Thyroid gland (tissue), 4 donors: ENCODE measurements at regions not wholly inside any gene's neighbourhood (a gene's known extent, or its start where the extent isn't known, plus 50 kb on each side); places are given as distances from the start of the nearest gene placed in this dataset.

Experiments
- DNase-seq, 2 donors: peaks; one replicate each; pipeline ENCODE4 v3.0.0-alpha.2; 2019
- H3K27ac ChIP-seq, 3 donors: fragments of 200-600 bp; sonication (generic); 1 replicate in 2 of 3; 2 replicates in 1 of 3; pipeline ENCODE4 v1.5.1; 2016 to 2019; ENCODE audit warnings: mild to moderate bottlenecking in 1 of 3, moderate library complexity in 1 of 3
- H3K27me3 ChIP-seq: fragments of 200-600 bp; sonication (generic); one replicate; pipeline ENCODE4 v1.5.1; 2019
- H3K36me3 ChIP-seq, 2 donors: fragments of 200-600 bp; sonication (generic); one replicate each; pipeline ENCODE4 v1.5.1; 2016 to 2019
- H3K4me1 ChIP-seq, 2 donors: fragments of 200-600 bp; sonication (generic); one replicate each; pipeline ENCODE4 v1.5.1; 2017 to 2019
- H3K4me3 ChIP-seq, 3 donors: fragments of 200-600 bp; sonication (generic); replicated peaks in 1 of 3; 1 replicate in 2 of 3; 2 replicates in 1 of 3; pipeline ENCODE4 v1.5.1; 2016; ENCODE audit warnings: mild to moderate bottlenecking in 1 of 3
- H3K9me3 ChIP-seq: fragments of 200-600 bp; sonication (generic); one replicate; pipeline ENCODE4 v1.5.1; 2017
- CTCF ChIP-seq, 6 experiments: fragments of 200-600 bp in 3 of 6; fragments of 450-650 bp in 3 of 6; sonication (generic) in 3 of 6; IDR thresholded peaks; one replicate each; pipeline ENCODE4 v1.5.1; 2016 to 2019; ENCODE audit warnings: antibody characterized with exemption in 6 of 6, mild to moderate bottlenecking in 2 of 6, inconsistent platforms in 1 of 6, moderate library complexity in 1 of 6
- POLR2A ChIP-seq, 2 donors: fragments of 450-650 bp; IDR thresholded peaks; one replicate each; pipeline ENCODE4 v1.6.1; 2017; ENCODE audit warnings: antibody characterized with exemption in 2 of 2, mild to moderate bottlenecking in 2 of 2, moderate library complexity in 1 of 2
- WGBS, 2 donors: methylation state at CpG; one replicate each; pipeline ENCODE4 v1.1.5; 2017; 5-methylcytosine and 5-hydroxymethylcytosine counted together
- intact Hi-C: fragments of 100-400 bp; cut with DNase I; formaldehyde crosslinking; loops from one replicate; pipeline ENCODE4 v1.15.1; 2023

GRCh38 chr4:23322732-23323131 lies 567.1 kb downstream of the PPARGC1A start:
- no peaks in the 10 kb centered on the region for H3K36me3 ChIP-seq
- no peak for DNase-seq
- intact Hi-C loops, result no loop called here
- H3K9me3 ChIP-seq, result no peaks in the 10 kb centered on the region
- H3K4me3 ChIP-seq, result no peak overlapping the region
- TF ChIP-seq CTCF (IDR thresholded peaks at IDR 0.05) (no peak), POLR2A (IDR thresholded peaks at IDR 0.05) (no peak)
- H3K27me3 ChIP-seq, result no peaks in the 10 kb centered on the region
- H3K27ac ChIP-seq, result no peak overlapping the region
- H3K4me1 ChIP-seq, result no peaks in the 10 kb centered on the region

- H3K27me3 ChIP-seq, result no peaks in the 10 kb centered on the region
- 41 to 50% methylated on average over 1 of the region's 1 CpG for WGBS, 2 donors
- intact Hi-C loops, result no loop called here
- H3K4me1 ChIP-seq, result no peaks in the 10 kb centered on the region
- H3K4me3 ChIP-seq, result no peak overlapping the region
- no peaks in the 10 kb centered on the region for H3K36me3 ChIP-seq
- no peaks in the 10 kb centered on the region for H3K9me3 ChIP-seq
- no peak for DNase-seq
- no peak overlapping the region for H3K27ac ChIP-seq
- TF ChIP-seq CTCF (IDR thresholded peaks at IDR 0.05) (no peak), POLR2A (IDR thresholded peaks at IDR 0.05) (no peak)
Measured at GRCh38 chr4:23320931-23321587, 568.8 kb downstream of the PPARGC1A start.

- intact Hi-C loops, result no loop called here
- no peak for DNase-seq
Measured at GRCh38 chr4:23312686-23313085, 577.2 kb downstream of the PPARGC1A start.

GRCh38 chr4:23311983-23312382 lies 577.9 kb downstream of the PPARGC1A start:
- TF ChIP-seq POLR2A (IDR thresholded peaks at IDR 0.05) (no peak), CTCF (IDR thresholded peaks at IDR 0.05) (no peak)
- no peak for DNase-seq
- Histone ChIP-seq H3K4me1 (no peaks in the 10 kb centered on the region), H3K4me3 (no peak overlapping the region), H3K27me3 (no peaks in the 10 kb centered on the region), H3K9me3 (no peaks in the 10 kb centered on the region), H3K27ac (no peak overlapping the region), H3K36me3 (no peaks in the 10 kb centered on the region)
- WGBS, 2 donors, result 79 to 83% methylated on average over 3 of the region's 3 CpGs
- intact Hi-C loops, result no loop called here

More at GRCh38 chr4:23312686-23313085, 577.2 kb downstream of the PPARGC1A start:
- no peak for TF ChIP-seq CTCF (IDR thresholded peaks at IDR 0.05)
- no peak for TF ChIP-seq POLR2A (IDR thresholded peaks at IDR 0.05)
- Histone ChIP-seq H3K9me3 (no peaks in the 10 kb centered on the region), H3K36me3 (no peaks in the 10 kb centered on the region), H3K27ac (no peak overlapping the region), H3K27me3 (no peaks in the 10 kb centered on the region), H3K4me1 (no peaks in the 10 kb centered on the region), H3K4me3 (no peak overlapping the region)

- H3K27ac ChIP-seq, result no peak overlapping the region
- no peaks in the 10 kb centered on the region for H3K4me1 ChIP-seq
- TF ChIP-seq POLR2A (IDR thresholded peaks at IDR 0.05), result no peak
- no peak for TF ChIP-seq CTCF (IDR thresholded peaks at IDR 0.05)
- no peaks in the 10 kb centered on the region for H3K27me3 ChIP-seq
- H3K36me3 ChIP-seq, result no peaks in the 10 kb centered on the region
- no peak overlapping the region for H3K4me3 ChIP-seq
- 37 to 43% methylated on average over 1 of the region's 1 CpG for WGBS, 2 donors
- no peak for DNase-seq
- no peaks in the 10 kb centered on the region for H3K9me3 ChIP-seq
- intact Hi-C loops, result no loop called here
Measured at GRCh38 chr4:23305026-23305425, 584.8 kb downstream of the PPARGC1A start.
